Muscle layer of colon (tissue), 2 donors: ENCODE measurements at regions not wholly inside any gene's neighbourhood (a gene's known extent, or its start where the extent isn't known, plus 50 kb on each side); places are given as distances from the start of the nearest gene placed in this dataset.
"Not testable (repeated sequence)": the region's sequence is repeated elsewhere in the genome, so short reads cannot be mapped to it uniquely, and the experiment has no call there.

ENCODE experiments used
- H3K27ac ChIP-seq: one replicate; pipeline ENCODE4 v1.7.0; 2013; ENCODE audit warnings: low read depth, mild to moderate bottlenecking, low read length, moderate library complexity
- H3K27me3 ChIP-seq, 2 donors: one replicate each; pipeline ENCODE4 v1.7.0; 2013; ENCODE audit warnings: low read length in 2 of 2, mild to moderate bottlenecking in 2 of 2; ENCODE audit not compliant: insufficient read depth in 2 of 2, control insufficient read depth in 1 of 2
- H3K36me3 ChIP-seq: one replicate; pipeline ENCODE4 v1.7.0; 2013; ENCODE audit warnings: mild to moderate bottlenecking, low read length; ENCODE audit not compliant: insufficient read depth
- H3K4me1 ChIP-seq: one replicate; pipeline ENCODE4 v1.7.0; 2013; ENCODE audit warnings: mild to moderate bottlenecking, low read length; ENCODE audit not compliant: insufficient read depth
- H3K4me3 ChIP-seq, 2 donors: one replicate each; pipeline ENCODE4 v1.7.0; 2013; ENCODE audit warnings: low read length in 2 of 2, low read depth in 1 of 2, mild to moderate bottlenecking in 1 of 2, moderate library complexity in 1 of 2
- H3K9ac ChIP-seq: one replicate; pipeline ENCODE4 v1.7.0; 2013; ENCODE audit warnings: low read length
- H3K9me3 ChIP-seq: one replicate; pipeline ENCODE4 v1.7.0; 2013; ENCODE audit warnings: mild to moderate bottlenecking, low read length
- donor health status: abdominal sarcoma.
- donor health status: Adenocarcinoma of cecum.

- H3K27ac ChIP-seq, H3K4me3 ChIP-seq, H3K9me3 ChIP-seq, H3K4me1 ChIP-seq, H3K27me3 ChIP-seq, H3K36me3 ChIP-seq, H3K9ac ChIP-seq: not testable (repeated sequence)
Observed at GRCh38 chr5:34230402-34230801, 187.4 kb upstream of the C1QTNF3 start.

GRCh38 chr5:34243802-34244201, 200.8 kb upstream of the C1QTNF3 start:
- H3K4me1 ChIP-seq, H3K27me3 ChIP-seq, H3K9ac ChIP-seq, H3K36me3 ChIP-seq, H3K9me3 ChIP-seq, H3K27ac ChIP-seq, H3K4me3 ChIP-seq: not testable (repeated sequence)

- H3K9ac ChIP-seq, H3K36me3 ChIP-seq, H3K4me1 ChIP-seq, H3K9me3 ChIP-seq, H3K27ac ChIP-seq, H3K4me3 ChIP-seq, H3K27me3 ChIP-seq: not testable (repeated sequence)
Observed at GRCh38 chr5:34244281-34245031, 201.4 kb upstream of the C1QTNF3 start.

- not testable (repeated sequence) for H3K9me3 ChIP-seq, H3K27me3 ChIP-seq, H3K27ac ChIP-seq, H3K4me1 ChIP-seq, H3K9ac ChIP-seq, H3K36me3 ChIP-seq, H3K4me3 ChIP-seq
Observed at GRCh38 chr5:34245032-34245394, 202.0 kb upstream of the C1QTNF3 start.

GRCh38 chr5:34245813-34246212, 202.8 kb upstream of the C1QTNF3 start:
- not testable (repeated sequence) for H3K9ac ChIP-seq, H3K4me1 ChIP-seq, H3K27ac ChIP-seq, H3K4me3 ChIP-seq, H3K36me3 ChIP-seq, H3K27me3 ChIP-seq, H3K9me3 ChIP-seq

GRCh38 chr5:34258598-34258997, 215.6 kb upstream of the C1QTNF3 start:
- not testable (repeated sequence) for H3K27me3 ChIP-seq, H3K4me3 ChIP-seq, H3K9ac ChIP-seq, H3K27ac ChIP-seq, H3K4me1 ChIP-seq, H3K9me3 ChIP-seq, H3K36me3 ChIP-seq

GRCh38 chr5:34261020-34261419, 218.0 kb upstream of the C1QTNF3 start:
- not testable (repeated sequence) for H3K4me3 ChIP-seq, H3K9me3 ChIP-seq, H3K36me3 ChIP-seq, H3K27ac ChIP-seq, H3K9ac ChIP-seq, H3K4me1 ChIP-seq, H3K27me3 ChIP-seq

GRCh38 chr5:34266151-34266550, 223.1 kb upstream of the C1QTNF3 start:
- not testable (repeated sequence) for H3K27me3 ChIP-seq, H3K36me3 ChIP-seq

GRCh38 chr5:34296759-34297158, 253.7 kb upstream of the C1QTNF3 start:
- not testable (repeated sequence) for H3K4me3 ChIP-seq, H3K9ac ChIP-seq, H3K9me3 ChIP-seq, H3K27me3 ChIP-seq, H3K27ac ChIP-seq, H3K36me3 ChIP-seq, H3K4me1 ChIP-seq

More at GRCh38 chr5:34266151-34266550, 223.1 kb upstream of the C1QTNF3 start:
- not testable (repeated sequence) for H3K4me3 ChIP-seq, H3K9ac ChIP-seq, H3K4me1 ChIP-seq, H3K27ac ChIP-seq, H3K9me3 ChIP-seq

GRCh38 chr5:34329201-34329600, 286.2 kb upstream of the C1QTNF3 start:
- not testable (repeated sequence) for H3K9ac ChIP-seq, H3K4me1 ChIP-seq, H3K4me3 ChIP-seq, H3K27ac ChIP-seq, H3K36me3 ChIP-seq, H3K27me3 ChIP-seq, H3K9me3 ChIP-seq

- H3K4me1 ChIP-seq, H3K36me3 ChIP-seq, H3K9ac ChIP-seq, H3K27ac ChIP-seq, H3K27me3 ChIP-seq, H3K4me3 ChIP-seq, H3K9me3 ChIP-seq: not testable (repeated sequence)
Observed at GRCh38 chr5:34329611-34330108, 286.6 kb upstream of the C1QTNF3 start.

GRCh38 chr5:34331928-34332454, 289.0 kb upstream of the C1QTNF3 start:
- H3K27me3 ChIP-seq, H3K4me1 ChIP-seq, H3K9me3 ChIP-seq, H3K4me3 ChIP-seq, H3K36me3 ChIP-seq, H3K27ac ChIP-seq, H3K9ac ChIP-seq: not testable (repeated sequence)
